Esophagus mucosa (tissue), 1 donor: ENCODE measurements at regions not wholly inside any gene's neighbourhood (a gene's known extent, or its start where the extent isn't known, plus 50 kb on each side); places are given as distances from the start of the nearest gene placed in this dataset.
A peak's percentile ranks its signal among the peaks of the same experiment; 100 is the strongest.

ENCODE experiments used
- ATAC-seq: fragments of 200-7000 bp; cut with Tn5 transposase; one replicate; pipeline ENCODE4 v1.9.1; 2020
- donor health status: DM: yes; HTN: yes; CAD: no.

- no peak for ATAC-seq
Observed at GRCh38 chr5:98576275-98576674, 197.2 kb upstream of the RGMB start.

GRCh38 chr5:98578438-98578837, 195.0 kb upstream of the RGMB start:
- ATAC-seq: no peak

GRCh38 chr5:98581112-98581997, 192.1 kb upstream of the RGMB start:
- no peak for ATAC-seq

- ATAC-seq: no peak
Observed at GRCh38 chr5:98583586-98583985, 189.9 kb upstream of the RGMB start.

- no peak for ATAC-seq
Observed at GRCh38 chr5:98585661-98586310, 187.7 kb upstream of the RGMB start.

GRCh38 chr5:98586581-98586980, 186.9 kb upstream of the RGMB start:
- no peak for ATAC-seq

GRCh38 chr5:98587166-98587565, 186.3 kb upstream of the RGMB start:
- ATAC-seq: no peak

- ATAC-seq: no peak
Observed at GRCh38 chr5:98588215-98588614, 185.2 kb upstream of the RGMB start.

- no peak for ATAC-seq
Observed at GRCh38 chr5:98593418-98593817, 180.0 kb upstream of the RGMB start.

GRCh38 chr5:98594098-98594497, 179.4 kb upstream of the RGMB start:
- ATAC-seq: no peak

GRCh38 chr5:98599016-98599415, 174.4 kb upstream of the RGMB start:
- no peak for ATAC-seq

GRCh38 chr5:98602534-98603112, 170.8 kb upstream of the RGMB start:
- ATAC-seq: no peak

GRCh38 chr5:98603456-98603855, 170.0 kb upstream of the RGMB start:
- ATAC-seq: no peak

- ATAC-seq: no peak
Observed at GRCh38 chr5:98604301-98604700, 169.2 kb upstream of the RGMB start.

GRCh38 chr5:98604721-98605425, 168.6 kb upstream of the RGMB start:
- peak; percentile 78 for ATAC-seq

GRCh38 chr5:98605426-98605825, 168.0 kb upstream of the RGMB start:
- no peak for ATAC-seq

- peak; percentile 53 for ATAC-seq
Observed at GRCh38 chr5:98606961-98607360, 166.5 kb upstream of the RGMB start.

GRCh38 chr5:98608052-98608451, 165.4 kb upstream of the RGMB start:
- ATAC-seq: no peak

- ATAC-seq: no peak
Observed at GRCh38 chr5:98614341-98614740, 159.1 kb upstream of the RGMB start.

- ATAC-seq: no peak
Observed at GRCh38 chr5:98621821-98622220, 151.6 kb upstream of the RGMB start.

GRCh38 chr5:98624145-98624880, 149.2 kb upstream of the RGMB start:
- ATAC-seq: no peak

GRCh38 chr5:98627121-98627520, 146.3 kb upstream of the RGMB start:
- no peak for ATAC-seq
